Activated CD4-positive, alpha-beta T cell treated with anti-CD3 and anti-CD28 coated beads for 4 hours (primary cell): ENCODE measurements at regions not wholly inside any gene's neighbourhood (a gene's known extent, or its start where the extent isn't known, plus 50 kb on each side); places are given as distances from the start of the nearest gene placed in this dataset.

Source experiments
- DNase-seq, 2 donors: peaks; one replicate each; pipeline ENCODE4 v3.0.0-alpha.2; 2020

- DNase-seq = no peak
These were observed 86.5 kb downstream of the MTRR start for GRCh38 chr5:7955476-7955875.

- DNase-seq = no peak
These were observed 88.4 kb downstream of the MTRR start for GRCh38 chr5:7957329-7957728.

DNA sequence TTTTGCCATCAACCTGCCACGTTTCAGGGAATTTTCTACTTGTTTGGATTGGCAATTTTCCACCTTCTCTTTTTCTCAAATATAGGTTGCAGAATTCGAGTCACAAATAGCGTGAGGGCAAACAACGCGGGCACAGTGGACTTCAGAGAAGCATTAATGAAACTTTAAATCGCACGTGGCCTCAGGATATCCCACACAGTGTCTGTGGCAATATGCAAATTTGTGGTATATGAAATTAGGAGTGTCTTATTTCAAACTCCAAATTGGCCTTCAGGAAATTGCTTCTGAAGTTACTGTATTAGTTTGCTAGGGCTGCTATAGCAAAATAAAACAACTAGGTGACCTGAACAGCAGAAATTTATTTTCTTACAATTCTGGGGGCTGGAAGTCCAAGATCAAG is 91.2 kb downstream of the MTRR start:
- no peak for DNase-seq

DNA sequence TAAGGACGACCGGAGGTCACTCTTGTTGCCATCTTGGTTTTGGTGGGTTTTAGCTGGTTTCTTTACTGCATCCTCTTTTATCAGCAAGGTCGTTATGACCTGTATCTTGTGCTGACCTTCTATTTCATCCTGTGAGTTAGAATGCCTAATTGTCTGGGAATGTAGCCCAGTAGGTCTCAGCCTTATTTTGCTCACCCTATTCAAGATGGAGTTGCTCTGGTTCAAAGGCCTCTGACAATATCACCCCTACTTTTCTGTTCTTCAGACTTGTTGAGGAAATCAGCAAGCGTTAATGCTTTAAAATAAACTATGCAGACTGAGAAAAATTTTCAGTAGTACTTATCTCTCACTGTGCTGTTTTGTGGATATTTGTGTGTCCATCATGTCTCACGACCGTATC is 92.6 kb downstream of the MTRR start:
- no peak for DNase-seq

GRCh38 chr5:7970816-7971215 is 101.9 kb downstream of the MTRR start:
- no peak for DNase-seq

DNA sequence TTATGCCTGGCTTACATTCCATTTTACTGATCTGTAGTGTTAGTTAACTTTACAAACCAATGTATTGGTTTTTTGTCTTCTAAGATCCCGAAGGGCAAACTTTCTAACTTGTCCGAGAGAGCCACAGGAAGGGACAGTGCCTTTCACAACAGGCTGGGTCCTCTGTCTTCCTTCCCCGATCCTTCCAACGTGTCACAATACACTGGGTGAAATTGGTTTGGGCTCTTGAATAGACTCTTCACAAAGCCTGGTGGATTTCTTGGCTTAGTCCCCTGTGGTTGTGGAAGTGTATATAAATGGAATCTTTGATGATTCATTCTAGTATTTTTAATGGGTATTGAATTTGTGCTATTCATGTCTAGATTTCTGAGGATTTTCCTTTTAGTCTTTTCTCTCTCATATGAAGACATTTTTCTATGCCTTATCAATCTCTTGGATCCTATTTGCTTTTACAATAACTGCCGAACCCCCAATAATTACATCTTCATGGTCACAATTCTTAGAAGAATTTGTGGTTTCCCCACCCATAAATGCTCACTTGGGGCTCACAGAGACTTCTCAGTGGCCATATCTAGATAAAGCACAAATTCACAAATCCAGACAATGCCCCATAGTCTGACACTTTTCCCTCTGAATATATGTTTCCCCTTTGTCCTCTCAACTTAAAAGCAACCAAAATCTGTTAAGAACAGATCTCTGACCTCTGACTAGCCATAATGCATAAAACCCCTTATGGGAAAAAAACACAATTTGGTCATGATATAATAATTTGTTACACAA is 107.7 kb downstream of the MTRR start:
- no peak for DNase-seq

- DNase-seq = no peak
These were observed 109.2 kb downstream of the MTRR start for GRCh38 chr5:7978114-7978513.

DNA sequence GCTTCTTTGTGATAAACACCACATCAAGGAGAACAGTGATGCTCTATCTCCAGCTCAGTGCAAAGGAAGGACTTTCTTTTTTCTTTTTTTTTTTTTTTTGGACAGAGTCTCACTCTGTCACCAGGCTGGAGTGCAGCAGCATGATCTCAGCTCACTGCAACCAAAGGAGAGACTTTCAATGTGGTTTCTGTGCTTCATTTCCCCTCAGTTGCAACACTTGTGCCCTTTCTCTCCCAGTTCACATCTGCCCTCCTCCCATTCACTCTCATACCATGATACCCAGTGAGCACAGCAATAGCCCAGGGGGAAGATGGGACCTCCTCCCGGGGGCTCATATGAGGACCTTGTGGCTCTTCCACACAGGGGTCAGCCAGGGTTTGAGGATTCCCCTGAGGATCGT is 110.0 kb downstream of the MTRR start:
- no peak for DNase-seq

GRCh38 chr5:7980881-7981280 is 111.9 kb downstream of the MTRR start:
- no peak for DNase-seq

DNA sequence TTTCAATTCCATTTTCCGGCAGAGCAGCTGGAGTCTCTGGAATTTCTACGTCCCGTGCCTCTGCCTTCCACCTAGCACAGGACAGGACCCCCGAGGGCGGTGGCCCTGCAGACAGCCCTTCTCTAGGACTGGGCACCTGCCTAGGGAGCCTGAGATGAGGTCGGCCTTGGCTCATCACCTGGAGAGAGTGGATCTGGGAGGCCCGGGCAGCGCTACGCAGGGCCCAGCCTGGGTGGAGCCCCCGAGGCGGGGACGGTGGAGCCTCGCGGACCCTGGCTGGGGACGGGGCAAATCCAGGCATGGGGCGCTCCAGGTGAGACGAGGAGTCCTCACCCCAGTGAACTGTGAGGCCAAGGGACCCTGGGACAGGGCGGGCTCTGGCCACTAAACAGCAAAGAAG is 114.5 kb downstream of the MTRR start:
- DNase-seq = no peak

- DNase-seq = no peak
These were observed 122.3 kb downstream of the MTRR start for GRCh38 chr5:7991125-7991821.

DNA sequence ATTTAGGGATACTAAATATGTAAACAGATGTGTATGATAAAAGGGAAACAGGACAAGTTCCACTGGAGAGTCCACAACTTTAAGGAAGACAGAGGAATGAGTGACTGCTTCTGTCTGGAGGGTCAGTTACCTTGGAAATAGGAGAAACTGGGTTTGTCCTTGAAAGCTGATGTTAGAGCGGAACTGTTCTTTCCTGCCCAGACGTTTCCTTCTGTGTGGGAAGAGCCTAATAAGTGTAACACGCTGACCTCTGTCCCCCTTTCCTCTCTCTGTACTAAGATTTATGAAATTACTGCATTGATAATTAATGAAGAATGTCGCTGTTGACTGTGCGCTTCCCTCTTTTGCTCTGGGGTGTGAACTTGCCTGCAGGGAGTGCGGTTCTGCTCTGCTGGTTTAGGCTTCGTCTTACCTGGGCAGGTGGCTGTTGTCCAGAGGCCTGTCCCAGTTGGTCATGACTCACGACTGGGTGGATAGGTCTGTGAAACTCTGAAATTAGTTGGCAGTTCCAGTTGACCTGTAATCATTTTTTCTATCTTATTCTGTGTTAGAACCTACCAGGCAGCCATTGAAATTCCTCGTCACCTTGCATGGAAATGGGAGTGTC is 126.8 kb downstream of the MTRR start:
- no peak for DNase-seq

DNA sequence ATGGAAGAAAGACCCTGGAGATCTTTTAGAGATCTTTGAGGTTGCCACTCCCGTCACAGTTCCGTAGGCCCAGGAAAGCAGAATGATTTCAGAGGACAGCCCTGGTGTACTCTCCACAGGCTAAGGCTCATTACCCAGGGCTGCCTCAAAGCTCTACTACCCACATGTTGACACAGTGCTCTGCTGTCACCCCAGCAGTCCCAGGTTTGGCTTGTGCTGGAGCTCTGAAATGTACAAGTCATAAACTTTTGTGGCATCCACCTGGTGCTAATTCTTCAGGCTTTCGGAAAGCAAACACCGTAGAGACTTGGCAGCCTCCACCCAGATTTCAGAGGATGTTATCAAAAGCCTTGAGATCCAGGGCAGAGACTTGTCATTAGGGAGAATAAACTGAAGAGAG is 136.5 kb downstream of the MTRR start:
- DNase-seq = no peak

- no peak for DNase-seq
These were observed 143.4 kb downstream of the MTRR start for GRCh38 chr5:8012131-8012977.

GRCh38 chr5:8013948-8014710 is 145.2 kb downstream of the MTRR start:
- DNase-seq = no peak

GRCh38 chr5:8019719-8020218 is 150.8 kb downstream of the MTRR start:
- no peak for DNase-seq

GRCh38 chr5:8020861-8021514 is 152.0 kb downstream of the MTRR start:
- DNase-seq = no peak

DNA sequence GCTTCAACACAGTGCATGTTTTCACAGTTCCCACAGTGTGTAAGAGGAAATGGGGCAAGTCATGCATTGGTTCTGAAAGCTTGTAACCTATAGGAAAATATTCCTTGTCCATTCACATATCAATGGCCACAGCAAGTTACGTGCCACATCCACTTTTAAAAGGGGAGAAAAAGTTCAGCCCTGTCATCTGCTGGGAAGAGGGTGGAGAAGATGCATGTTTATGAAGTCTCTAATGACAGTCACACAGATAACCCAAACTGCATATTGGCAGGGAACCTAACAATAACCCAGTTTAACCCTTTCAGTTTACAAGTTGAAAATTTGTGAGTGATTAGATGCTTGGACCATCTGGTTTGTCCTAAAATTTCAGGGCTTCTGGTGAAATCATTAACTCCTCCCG is 159.3 kb downstream of the MTRR start:
- DNase-seq = no peak

- no peak for DNase-seq
These were observed 164.3 kb downstream of the MTRR start for GRCh38 chr5:8033261-8033660.

GRCh38 chr5:8034852-8035251 is 165.9 kb downstream of the MTRR start:
- DNase-seq = no peak

- no peak for DNase-seq
These were observed 180.0 kb downstream of the MTRR start for GRCh38 chr5:8048920-8049319.
